ENCODE measurements at regions not wholly inside any gene's neighbourhood (a gene's known extent, or its start where the extent isn't known, plus 50 kb on each side); places are given as distances from the start of the nearest gene placed in this dataset.
A peak's percentile ranks its signal among the peaks of the same experiment; 100 is the strongest.
"Not testable (repeated sequence)": the region's sequence is repeated elsewhere in the genome, so short reads cannot be mapped to it uniquely, and the experiment has no call there.

DNA sequence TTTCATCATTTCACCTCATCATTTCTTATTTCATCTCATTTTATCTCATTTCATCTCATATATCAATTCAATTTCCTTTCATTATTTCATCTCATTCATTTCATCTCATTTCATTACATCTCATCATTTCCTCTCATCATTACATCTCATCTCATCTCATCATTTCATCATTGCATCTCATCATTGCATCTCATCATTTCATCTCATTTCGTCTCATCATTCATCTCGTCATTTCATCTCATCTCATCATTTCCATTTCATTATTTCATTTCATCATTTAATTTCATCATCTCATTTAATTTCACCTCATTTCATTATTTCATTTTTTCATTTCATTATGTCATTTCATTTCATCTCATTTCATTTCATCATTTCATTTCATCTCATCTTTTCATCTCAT lies 168.5 kb upstream of the FAM72C start:
- not testable (repeated sequence) for DNase-seq

DNA sequence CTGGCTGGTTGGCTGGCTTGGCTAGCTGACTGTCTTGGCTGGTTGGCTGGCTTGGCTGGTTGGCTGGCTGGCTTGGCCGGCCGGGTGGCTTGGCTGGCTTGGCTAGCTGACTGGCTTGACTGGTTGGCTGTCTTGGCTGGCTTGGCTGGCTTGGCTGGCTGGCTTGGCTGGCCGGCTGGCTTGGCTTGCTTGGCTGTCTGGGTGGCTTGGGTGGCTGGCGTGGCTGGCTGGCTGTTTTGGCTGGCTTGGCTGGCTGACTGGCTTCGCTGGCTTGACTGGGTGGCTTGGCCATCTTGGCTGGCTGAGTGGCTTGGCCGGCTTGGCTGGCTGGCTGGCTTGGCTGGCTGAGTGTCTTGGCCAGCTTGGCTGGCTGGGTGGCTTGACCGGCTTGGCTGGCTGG lies 133.2 kb upstream of the FAM72C start:
- DNase-seq = not testable (repeated sequence)

DNA sequence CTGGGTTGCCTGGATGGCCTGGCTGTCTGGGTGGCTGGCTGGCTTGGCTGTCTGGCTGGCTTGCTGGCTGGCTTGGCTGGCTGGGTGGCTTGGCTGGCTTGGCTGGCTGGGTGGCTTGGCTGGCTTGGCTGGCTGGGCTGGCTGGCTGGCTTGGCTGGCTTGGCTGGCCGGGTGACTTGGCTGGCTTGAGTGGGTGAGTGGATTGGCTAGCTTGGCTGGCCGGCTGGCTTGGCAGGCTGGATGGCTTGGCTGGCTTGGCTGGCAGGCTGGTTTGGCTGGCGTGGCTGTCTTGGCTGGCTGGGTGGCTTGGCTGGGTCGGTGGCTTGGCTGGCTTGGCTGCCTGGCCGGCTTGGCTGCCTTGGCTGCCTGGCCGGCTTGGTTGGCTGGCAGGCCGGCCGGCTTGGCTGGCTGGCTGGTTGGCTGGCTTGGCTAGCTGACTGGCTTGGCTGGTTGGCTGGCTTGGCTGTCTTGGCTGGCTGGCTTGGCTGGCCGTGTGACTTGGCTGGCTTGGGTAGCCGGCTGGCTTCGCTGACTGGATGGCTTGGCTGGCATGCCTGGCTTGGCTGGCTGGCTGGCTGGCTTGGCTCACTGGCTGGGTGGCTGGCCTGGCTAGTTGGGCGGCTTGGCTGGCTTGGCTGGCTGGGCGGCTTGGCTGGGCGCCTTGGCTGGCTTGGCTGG lies 132.4 kb upstream of the FAM72C start:
- peak; percentile 7 for DNase-seq

DNA sequence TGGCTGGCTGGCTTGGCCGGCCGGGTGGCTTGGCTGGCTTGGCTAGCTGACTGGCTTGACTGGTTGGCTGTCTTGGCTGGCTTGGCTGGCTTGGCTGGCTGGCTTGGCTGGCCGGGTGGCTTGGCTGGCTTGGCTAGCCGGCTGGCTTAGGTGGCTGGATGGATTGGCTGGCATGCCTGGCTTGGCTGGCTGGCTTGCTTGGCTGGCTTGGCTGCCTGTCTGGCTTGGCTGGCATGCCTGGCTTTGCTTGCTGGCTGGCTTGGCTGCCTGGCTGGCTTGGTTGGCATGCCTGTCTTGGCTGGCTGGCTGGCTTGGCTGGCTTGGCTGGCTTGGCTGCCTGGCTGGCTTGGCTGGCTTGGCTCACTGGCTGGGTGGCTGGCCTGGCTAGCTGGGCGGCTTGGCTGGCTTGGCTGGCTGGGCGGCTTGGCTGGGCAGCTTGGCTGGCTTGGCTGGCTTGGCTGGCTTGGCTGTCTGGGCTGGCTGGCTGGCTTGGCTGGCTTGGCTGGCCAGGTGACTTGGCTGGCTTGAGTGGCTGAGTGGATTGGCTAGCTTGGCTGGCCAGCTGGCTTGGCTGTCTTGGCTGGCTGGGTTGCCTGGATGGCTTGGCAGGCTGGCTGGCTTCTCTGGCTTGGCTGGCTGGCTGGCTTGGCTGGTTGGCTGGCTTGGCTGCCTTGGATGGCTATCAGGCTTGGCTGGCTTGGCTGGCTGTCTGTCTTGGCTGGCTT lies 131.5 kb upstream of the FAM72C start:
- DNase-seq = peak; percentile 7

DNA sequence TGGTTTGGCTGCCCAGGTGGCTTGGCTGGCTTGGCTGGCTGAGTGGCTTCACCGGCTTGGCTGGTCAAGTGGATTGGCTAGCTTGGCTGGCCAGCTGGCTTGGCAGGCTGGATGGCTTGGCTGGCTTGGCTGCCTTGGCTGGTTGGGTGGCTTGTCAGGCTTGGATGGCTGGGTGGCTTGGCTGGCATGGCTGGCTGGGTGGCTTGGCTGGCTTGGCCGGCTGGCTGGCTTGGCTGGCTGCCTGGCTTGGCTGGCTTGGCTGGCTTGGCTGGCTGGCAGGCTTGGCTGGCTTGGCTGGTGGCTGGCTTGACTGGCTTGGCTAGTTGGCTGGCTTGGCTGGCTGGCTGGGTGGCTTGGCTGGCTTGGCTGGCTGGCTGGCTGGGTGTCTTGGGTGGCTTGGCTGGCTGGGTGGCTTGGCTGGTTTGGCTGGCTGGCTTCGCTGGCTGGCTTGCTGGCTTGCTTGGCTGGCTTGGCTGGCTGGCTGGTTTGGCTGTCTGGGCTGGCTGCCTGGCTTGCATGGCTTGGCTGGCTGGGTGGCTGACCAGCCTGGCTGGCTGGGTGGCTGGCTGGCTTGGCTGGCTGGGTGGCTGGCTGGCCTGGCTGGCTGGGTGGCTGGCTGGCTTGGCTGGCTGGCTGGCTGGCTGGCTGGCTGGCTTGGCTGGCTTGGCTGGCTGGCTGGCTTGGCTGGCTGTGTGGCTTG lies 130.4 kb upstream of the FAM72C start:
- not testable (repeated sequence) for DNase-seq

DNA sequence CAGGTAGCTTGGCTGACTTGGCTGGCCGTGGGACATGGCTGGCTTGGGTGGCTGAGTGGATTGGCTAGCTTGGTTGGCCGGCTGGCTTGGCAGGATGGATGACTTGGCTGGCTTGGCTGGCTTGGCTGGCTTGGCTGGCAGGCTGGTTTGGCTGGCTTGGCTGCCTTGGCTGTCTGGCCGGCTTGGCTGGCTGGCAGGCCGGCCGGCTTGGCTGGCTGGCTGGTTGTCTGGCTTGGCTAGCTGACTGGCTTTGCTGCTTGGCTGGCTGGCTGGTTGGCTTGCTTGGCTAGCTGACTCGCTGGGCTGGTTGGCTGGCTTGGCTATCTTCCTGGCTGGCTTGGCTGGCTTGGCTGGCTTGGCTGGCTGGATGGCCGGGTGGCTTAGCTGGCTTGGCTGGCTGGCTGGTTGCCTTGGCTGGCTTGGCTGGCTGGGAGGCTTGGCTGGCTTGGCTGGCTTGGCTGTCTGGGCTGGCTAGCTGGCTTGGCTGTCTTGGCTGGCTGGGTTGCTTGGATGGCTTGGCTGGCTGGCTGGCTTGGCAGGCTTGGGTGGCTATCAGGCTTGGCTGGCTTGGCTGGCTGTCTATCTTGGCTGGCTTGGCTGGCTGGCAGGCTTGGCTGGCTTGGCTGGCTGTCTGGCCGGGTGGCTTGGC lies 129.7 kb upstream of the FAM72C start:
- DNase-seq = no peak

DNA sequence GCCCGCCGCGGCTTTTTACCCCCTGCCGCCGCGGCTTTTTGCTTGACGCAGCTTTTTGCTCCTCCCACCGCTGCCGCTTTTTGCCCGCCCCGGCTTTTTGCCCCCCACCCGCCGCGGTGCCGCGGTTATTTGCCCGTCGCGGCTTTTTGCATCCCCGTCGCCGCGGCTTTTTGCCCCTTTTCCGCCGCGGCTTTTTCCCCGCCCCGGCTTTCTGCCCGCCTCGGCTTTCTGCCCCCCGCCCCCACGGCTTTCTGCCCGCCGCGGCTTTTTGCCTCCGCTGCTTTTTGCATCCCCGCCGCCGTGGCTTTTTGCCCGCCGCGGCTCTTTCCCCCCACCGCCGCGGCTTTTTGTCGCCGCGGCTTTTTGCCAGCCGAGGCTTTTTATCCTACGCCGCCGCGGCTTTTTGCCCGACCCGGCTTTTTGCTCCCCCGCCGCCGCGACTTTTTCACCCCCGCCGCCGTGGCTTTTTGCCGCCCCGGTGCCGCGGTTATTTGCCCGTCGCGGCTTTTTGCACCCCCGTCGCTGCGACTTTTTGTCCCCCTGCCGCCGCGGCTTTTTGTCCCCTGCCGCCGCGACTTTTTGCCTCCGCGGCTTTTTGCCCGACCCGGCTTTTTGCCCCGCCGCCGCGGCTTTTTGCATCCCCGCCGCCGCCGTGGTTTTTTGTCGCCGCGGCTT lies 105.5 kb upstream of the FAM72C start:
- peak; percentile 59 for DNase-seq

DNA sequence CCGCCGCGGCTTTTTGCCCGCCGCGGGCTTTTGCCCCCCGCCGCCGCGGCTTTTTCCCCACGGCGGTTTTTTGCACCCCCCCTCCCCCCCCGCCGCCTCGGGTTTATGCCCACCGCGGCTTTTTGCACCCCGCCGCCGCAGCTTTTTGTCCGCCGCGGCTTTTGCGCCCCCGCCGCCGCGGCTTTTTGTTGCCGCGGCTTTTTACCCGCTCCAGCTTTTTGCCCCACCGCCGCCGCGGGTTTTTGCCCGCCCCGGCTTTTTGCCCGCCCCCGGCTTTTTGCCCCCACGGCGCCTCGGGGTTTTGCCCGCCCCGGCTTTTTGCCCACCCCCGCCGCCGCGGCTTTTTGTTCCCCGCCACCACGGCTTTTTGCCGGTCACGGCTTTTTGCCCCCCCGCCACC lies 104.9 kb upstream of the FAM72C start:
- DNase-seq = peak; percentile 28

DNA sequence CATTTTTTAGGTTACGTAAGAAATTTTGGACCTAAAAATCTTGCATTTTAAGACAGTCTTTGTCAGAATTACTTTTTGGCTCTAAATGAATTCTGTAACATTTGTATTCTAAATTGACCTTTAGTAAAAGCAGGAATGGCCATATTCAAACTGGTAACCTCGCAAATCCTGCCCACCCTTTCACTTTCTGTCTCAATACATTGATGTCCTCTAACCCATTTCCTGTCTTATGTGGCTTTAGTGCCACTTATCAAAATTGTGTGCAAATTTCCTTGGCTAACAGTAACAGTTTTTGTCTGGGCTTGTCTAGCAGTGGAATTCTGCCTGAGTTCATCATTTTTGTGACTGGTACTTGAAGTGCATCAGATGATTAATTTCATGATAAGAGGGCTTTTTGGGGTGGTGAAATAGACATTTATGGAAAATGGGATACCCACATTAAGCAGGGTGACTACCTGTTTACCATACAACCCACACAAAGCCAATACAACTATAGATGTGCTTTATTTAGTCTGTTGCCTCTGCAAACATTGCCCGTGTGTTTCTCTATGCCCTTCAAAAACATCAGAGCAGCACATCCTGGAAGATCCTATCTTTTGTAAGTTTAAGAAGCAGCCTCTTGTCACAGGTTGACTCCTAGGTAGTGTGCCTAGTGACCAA lies 98.7 kb upstream of the FAM72C start:
- DNase-seq = not testable (repeated sequence)

DNA sequence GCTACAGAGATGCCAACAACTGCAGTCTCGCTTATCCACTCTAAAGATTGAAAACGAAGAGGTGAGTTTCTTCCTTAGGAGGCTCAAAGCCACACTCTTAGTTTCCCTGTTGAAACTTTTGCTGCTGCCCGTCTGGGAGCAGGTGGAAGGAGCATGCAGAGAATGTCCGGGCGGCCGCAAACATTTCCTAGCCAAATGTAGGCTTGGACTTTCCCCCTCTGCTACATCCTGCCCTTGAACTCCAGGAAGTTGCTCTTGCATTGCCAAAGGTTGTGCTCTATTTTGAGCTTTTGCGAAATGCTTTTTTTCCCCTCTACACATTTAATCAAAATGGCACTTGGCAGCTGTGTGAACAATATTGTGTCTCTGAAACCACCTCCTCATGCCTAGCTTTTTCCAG lies 95.3 kb upstream of the FAM72C start:
- DNase-seq = not testable (repeated sequence)

DNA sequence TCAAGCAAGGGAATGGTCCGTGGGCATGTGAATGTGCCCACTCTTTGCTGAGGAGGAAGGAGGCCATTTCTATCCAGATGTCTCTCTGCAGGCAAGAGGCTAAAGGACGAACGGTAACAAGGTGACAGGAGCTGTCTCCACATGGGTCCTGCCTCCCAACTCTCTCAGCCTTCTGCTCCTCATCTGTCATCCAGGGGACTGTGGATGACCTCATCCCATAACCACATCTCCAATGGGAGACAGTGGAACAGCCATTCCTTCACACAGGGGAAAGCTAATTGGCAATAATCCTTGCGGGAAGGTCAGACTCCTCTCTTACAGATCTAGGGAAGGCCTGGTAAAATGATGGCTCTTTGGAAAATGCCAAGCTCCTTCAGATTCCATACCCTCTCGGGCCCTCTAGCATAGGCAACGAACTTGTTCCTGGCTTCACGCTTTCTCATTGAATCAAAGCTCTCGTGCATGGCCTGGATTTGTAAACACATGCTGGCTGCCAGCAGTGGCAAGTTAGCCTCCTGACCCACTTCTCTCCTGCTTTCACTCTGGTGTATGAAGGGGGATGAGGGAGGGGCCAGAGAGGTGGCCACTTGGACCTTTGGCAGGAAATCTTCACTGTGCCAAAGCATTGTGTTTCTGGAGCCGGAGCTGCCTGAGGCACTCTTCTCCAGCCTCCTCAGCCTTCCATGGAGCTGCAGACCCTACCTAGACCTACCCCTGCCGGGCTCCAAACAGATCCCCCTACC lies 94.5 kb upstream of the FAM72C start:
- not testable (repeated sequence) for DNase-seq

DNA sequence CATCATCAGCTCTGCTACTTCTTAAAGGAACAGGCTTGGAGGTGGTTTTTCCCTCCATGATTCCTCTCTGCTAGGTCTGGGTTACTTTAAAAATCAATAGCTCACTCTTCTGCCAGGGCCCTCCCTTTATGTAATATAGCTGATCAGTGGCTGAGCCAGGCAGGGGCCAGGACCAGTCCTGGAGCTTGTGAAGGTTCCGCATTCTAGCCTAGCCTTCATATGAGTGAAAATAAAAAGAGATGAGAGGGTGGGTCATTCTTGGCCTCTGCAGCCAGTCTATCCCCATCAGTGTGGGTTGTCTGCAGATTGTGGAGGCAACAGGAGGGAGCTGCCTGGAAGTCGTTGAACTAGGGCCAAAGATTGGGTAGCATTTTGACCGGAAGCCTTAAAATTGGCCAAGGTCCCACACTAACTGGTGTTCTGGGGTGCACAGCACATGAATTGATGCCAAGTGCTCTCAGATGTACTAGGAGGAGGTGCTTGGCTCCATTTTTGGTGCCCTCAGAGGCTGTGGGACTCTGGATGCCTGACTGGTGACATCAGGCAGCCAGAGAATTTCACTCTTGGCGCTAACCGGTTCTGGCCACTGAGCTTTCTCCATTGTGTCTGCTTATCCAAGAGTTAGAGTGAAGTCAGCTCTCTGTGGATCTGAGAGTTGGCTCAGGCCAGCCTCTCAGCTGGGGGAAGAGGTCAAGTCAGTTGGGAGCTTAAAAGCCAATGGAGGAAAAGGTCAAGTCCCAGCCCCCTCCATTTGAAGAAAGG lies 93.7 kb upstream of the FAM72C start:
- not testable (repeated sequence) for DNase-seq

DNA sequence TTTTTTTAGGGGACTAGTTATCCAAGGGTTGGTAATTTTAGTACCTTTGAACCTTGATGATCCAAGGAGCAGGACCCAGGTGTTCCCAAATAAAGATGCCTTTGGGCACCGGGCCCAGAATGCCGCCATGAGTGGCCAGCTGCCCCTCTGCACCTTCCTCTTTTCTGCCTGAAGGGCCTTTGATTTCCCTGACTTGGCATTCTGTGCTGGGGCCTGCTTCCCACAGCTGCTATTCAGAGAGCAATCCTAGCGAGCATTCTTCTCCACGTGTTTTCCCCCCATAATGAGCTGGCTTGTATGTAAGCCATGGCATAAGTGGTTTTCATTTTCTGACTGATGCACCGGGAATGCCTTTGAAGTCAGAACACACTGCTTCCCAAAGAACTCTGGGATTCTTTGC lies 77.6 kb upstream of the FAM72C start:
- DNase-seq = not testable (repeated sequence)

DNA sequence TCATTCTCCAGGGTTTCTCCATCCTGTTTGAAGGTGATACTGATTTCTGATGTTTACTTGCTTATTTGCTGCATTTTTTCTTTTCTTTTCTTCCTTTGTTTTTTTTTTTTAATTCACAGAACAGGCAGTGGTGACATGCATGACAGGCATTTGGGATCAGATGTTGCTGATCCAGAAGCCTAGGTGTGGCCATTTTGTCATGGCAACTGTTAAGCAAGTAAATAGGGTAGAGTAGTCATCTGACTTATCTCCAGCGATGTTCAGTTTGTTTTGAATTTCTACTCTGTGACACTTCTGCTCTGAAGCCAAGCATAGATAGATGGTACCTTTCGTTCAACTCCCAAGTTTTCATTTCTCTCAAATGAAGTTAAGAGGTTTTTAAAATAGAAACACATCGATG lies 74.9 kb upstream of the FAM72C start:
- not testable (repeated sequence) for DNase-seq

DNA sequence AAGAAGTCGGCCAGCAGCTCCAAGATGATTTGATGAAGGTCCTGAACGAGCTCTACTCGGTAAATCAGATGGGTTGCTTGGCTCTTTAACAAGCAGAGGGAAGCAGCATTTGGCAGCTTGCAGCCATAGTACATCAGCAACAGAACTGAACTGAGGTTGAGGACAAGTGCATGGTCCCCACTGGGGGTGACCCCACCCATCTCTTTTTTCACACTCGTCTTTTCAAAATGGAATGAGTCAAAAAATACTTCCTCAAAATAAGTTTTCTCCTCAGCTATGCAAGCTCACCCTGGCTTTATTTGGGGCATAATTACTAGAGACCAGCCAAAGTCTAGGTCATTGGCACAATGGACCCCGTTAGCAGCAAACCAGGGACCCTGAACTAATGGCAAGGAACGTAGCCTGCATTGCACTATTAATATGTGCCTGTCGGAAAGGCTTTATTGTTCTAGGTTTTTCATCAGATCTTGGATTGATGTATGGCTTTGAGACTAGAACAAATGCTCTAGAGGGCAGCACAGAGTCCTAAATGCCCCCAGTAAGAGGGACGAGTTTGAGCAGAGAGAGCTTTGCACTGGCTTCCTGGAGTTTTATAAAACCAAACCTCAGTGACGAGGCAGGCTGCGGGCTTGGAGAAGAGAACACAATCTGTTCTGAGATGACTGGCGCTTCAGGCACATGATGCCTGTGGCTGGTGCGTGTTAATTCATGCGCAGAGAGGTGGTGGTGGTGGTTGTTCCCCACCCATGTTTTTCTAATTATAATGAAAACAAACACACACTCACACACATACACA lies 74.2 kb upstream of the FAM72C start:
- DNase-seq = peak; percentile 32

DNA sequence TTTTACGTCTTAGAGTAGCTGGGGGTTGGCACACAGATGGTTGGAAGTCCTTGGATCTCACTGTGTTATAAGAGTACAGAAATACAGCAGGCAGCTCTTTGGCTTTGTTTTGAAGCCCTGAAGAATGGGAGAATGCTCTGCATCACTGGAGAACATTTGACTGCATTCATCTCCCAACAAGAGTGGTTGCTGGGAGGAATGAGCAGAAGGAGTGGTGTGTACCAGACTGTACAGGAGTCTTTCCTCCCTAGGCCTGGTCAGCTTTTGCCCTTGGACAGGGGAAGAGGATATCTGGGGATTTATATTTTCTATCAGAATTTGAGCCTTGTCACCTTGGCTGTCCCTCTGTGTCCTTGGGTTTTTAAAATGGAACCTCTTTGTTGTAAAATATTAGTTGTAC lies 70.5 kb upstream of the FAM72C start:
- DNase-seq = not testable (repeated sequence)

DNA sequence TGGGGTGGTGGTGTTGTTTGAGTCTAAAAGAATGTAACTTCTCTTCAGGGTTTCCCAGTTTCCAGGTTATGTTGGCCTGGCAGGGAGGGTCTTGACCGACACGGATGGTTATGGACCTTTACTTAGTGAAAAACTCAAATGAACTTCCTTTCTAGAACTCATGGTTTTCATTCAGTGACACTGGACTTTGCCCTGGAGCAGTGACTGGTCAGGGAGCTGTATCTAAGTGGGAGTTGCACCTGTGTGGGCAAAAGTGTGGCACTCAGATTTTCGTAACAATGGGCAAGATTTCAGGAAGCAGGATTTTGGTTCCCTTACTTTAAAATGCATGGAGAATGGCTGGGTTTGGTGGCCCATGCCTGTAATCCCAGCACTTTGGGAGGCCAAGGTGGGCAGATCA lies 68.5 kb upstream of the FAM72C start:
- DNase-seq = not testable (repeated sequence)

DNA sequence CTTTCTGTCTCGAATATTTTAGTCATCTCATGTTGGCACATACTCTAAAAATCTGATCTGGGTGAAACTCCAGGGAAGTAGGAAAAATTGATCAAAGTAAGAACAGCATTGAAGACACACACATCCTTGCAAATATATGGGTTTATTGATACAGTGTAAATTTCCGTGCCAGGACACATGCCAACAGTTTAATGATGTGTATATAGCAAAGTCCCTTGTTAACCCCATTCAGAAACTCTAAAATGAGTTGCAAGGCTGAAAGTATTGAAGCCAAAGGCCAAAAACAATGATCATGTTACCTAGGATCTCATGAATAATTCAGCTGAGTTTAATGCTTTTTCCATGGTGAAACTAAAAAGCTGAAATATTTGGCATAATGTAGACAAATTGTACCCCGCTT lies 62.3 kb upstream of the FAM72C start:
- not testable (repeated sequence) for DNase-seq

DNA sequence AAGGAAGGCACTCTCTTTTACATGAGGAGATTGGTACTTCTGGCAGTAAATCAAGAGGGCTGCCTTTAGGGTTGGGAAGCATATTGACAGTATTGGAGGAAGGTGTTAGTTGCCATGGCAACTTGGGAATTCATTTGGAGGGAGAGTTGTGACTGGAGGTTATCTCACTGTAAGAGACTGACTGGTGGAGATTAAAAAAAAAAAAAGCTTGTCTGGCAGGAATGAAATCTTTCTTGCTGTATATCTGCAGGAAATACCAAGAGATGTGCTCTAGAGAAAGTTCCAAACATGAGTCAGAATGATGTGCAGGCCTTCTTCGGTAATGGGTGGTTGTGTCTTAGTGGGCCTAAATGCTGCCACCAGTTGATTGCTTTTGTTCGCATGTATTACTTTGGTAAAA lies 59.8 kb upstream of the FAM72C start:
- DNase-seq = not testable (repeated sequence)

DNA sequence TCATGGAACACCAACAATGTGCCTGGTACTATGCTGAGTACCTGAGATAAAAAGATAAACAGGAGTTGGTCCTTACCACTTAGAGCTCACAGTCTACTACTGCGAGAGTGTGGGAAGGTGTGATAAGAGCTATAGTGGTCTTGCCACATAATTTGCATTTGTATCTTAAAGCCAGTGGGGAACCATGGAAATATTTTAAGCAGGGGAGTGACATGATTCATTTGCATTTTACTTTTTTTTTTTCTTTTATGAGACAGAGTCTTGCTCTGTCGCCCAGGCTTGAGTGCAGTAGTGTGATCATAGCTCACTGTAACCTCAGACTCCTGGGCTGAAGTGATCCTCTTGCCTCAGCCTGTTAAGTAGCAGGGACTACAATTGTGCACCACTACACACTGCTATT lies 54.2 kb upstream of the FAM72C start:
- not testable (repeated sequence) for DNase-seq

All from CD4-positive, alpha-beta T cell treated with Interleukin-17A for 1 hour (primary cell).